HG03439 (cell line): ENCODE measurements at regions not wholly inside any gene's neighbourhood (a gene's known extent, or its start where the extent isn't known, plus 50 kb on each side); places are given as distances from the start of the nearest gene placed in this dataset.
"Not testable (repeated sequence)": the region's sequence is repeated elsewhere in the genome, so short reads cannot be mapped to it uniquely, and the experiment has no call there.

ENCODE experiments used
- ATAC-seq: cut with Tn5 transposase; IDR thresholded peaks from one replicate; pipeline ENCODE4 v1.9.1; 2021; ENCODE audit warnings: mild to moderate bottlenecking, moderate library complexity; ENCODE audit not compliant: unreplicated experiment

DNA sequence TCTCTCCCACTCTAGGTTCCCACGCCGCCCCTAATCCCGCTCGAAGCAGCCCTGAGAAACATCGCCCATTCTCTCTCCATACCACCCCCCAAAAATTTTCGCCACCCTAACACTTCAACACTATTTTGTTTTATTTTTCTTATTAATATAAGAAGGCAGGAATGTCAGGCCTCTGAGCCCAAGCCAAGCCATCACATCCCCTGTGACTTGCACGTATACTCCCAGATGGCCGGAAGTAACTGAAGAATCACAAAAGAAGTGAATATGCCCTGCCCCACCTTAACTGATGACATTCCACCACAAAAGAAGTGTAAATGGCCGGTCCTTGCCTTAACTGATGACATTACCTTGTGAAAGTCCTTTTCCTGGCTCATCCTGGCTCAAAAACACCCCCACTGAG lies 127.2 kb upstream of the ADCY2 start:
- ATAC-seq = not testable (repeated sequence)

DNA sequence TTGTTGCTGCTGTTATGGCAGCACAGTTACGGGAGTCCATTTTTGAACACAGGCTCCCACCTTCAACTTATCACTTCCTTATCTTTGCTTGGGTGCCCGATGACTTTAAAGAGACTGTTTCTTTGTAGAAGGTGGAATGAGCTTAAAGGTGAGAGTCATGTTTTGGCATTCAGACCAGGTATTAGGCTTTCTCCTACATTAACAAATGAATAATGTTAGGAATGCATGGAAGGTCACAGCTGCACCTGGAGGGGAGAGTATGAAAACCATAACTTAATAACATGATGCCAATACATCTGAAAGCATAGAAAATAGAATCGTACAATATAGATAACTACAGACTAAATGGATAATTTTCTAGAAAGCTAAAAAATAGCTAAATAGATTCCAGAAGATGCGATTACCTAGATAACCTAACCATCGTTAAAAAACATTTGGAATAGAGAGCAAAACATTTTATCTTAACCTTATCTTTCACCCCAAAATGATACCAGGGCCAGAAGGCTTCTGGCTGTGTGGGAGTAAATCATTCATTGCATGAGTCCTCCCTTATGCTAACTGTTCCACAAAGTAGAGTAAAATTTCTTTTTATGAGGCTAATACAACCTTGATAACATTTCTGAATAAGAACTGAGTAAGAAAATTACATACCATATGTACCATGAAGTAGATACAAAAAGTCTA lies 126.2 kb upstream of the ADCY2 start:
- ATAC-seq = no peak

DNA sequence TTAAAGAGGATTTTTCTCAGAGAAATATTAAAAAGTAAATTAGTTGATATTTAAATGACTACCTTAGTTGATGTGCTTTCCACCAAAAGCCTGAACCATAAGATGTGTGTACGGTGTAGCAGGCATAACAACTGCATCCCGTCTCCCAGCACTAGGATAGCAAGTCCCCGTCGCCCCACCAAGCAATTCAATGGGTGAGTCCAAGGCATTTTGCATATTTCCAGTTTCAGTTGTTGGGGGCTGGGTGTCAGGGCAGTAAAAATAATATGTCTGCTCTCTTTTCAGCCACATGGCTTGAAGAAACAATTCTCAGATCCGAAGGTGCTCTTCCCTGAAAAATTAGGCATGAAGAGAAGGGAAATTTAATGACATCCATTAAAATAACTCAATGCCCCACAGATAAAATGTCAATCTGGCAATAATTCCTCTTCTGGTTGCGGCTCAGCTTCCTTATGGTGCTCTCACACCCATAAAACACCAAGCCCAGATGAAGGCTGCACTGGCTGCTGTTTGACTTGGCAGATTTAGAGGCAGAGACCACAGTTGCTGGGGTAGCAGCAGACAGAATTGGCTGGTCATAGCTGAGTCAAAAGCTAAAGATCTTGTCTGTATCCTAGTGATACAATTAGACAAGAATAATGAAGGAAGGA lies 124.4 kb upstream of the ADCY2 start:
- ATAC-seq = no peak

DNA sequence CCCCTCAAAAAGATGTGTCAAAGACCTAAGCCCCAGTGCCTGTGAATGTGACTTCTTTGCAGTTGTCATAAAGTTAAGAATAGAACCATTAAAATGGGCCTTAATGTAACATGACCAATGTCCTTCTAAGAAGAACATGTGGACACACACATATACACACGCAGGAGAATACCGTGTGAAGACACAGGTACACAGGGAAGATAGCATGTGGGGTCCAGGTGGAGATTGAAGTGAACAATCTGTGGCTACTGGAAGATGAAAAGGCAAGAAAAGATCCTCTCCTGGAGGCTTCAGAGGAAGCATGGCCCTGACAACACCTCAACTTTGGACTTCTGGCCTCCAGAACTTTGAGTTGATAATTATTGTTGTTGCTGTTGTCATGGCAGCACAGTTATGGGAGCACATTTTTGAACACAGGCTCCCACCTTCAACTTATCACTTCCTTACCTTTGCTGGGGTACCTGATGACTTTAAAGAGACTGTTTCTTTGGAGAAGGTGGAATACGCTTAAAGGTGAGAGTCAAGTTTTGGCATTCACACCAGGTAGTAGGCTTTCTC lies 123.5 kb upstream of the ADCY2 start:
- no peak for ATAC-seq

DNA sequence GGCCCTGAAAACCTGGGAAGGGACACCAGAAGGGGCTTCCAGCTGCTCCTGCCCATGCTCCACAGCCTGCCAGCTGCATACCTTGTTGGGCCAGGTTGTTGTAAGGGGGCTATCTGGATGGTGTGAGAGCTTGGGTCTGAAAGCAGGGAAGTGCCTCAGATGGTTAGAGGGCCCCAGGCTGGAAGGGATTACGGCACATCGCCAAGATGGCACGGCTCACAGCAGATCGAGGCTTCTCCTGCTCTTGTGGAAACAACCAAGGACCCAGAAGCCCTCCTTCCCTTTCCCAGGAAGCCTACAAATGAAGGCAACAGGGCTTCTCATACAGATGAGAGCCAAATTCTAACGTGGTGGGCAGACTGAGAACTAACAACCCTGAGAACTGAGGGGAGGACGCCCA lies 121.7 kb upstream of the ADCY2 start:
- ATAC-seq = no peak

DNA sequence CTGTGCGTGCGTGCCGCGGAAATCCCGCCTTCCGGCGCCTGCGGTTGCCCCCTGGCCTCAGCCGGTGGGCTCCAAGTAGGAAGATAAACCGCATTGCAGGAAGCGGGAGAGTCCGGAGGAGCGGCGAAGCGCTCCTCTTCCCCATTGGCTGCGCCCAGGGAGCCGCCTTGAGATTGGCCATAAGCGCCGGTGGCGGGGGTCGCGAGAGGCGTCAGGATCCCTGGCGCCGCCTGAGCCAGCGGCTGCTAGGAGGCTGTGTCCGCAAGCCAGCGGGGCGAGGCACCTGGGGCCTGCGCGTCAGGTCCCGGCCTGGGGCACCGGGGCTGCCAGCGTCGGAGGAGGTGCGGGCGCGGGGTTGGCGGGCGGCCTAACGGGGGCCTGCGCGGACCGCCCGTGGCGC lies 106.3 kb upstream of the ADCY2 start:
- not testable (repeated sequence) for ATAC-seq

DNA sequence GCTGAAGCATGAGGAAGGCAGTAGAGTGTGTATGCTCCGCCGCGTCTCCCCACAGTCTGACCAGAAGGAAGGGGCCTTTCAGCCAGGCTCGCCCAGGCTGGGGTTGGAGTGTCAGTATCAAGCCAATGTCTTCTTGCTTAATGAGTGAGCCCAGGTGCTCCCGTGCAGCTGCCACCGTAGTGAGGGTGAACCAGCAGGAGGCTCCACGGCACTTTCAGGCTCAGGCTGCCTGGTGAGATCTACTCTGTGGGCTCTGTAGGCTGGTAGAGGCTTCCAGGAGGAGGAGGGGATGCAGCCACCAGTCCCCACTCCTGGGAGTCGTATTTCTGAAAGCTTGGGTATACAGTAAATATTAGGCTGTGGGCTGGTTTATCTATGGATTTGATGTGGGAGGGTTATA lies 98.1 kb upstream of the ADCY2 start:
- not testable (repeated sequence) for ATAC-seq

DNA sequence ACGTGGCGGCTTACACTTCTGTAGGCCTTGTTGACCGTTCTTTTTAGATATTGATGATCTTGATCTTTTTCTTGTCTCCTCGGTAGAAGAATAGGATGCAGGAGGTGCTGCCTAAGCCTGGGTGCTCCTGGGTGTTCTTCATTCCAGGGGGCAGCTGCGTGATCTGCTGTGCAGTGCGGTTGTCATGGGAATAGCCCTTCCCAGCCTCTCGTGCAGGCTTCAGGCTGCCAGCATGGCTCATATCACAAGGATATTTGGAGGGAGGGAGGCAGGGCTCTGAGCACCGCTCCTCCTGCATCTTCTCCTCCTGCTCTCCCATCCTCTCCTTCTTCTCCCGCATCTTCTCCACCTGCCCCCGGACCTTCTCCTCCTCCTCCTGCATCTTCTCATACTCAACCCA lies 96.2 kb upstream of the ADCY2 start:
- not testable (repeated sequence) for ATAC-seq

DNA sequence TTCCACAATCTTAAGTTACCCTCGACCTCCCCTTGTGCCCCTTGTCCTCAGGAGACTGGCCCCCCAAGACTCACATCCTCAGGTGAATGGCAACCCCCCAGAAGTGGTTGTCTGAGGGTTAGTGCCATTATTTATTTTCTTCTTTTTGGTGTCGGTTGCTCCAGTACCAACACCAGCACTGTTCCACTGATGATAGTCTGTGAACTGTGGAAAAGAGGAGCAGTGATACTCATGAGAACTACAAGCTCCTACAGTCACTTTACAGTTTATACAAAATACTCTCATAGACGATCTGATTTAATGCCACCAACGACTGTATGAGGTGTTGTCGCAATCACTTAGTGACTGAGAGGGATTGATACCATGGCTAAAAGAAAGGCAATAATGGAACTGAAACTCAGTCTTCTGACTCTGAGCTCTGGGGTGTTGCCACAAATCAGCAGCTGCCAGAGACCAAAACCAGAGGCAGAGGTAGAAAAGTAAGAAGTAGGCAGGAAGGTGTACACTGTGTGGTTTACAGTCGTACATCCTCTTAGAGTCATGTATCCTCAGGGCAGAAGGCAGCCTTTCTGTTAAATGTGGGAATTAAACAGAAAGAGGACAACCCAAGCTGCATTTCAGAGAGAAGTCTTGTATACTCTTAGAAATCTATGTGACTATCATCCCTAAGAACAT lies 90.8 kb upstream of the ADCY2 start:
- not testable (repeated sequence) for ATAC-seq

DNA sequence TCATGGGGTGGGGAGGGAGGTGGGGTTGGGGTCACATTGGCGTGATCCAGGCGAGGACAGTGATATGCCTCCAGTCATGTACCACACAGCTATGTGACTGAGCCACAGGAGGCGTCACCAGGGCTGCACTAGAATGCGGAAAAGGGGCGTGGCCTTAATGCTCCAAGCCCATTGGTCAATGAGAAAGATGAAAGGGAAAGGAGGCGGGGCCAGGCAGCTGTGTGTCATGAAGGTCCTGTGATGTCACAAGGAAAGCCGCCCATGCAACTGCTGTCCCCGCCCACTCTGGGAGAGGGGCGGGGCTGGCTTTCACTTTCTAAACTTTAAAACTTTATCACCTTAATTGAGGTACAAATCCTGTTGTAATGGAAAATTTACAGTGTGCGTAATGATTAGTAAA lies 89.4 kb upstream of the ADCY2 start:
- not testable (repeated sequence) for ATAC-seq

DNA sequence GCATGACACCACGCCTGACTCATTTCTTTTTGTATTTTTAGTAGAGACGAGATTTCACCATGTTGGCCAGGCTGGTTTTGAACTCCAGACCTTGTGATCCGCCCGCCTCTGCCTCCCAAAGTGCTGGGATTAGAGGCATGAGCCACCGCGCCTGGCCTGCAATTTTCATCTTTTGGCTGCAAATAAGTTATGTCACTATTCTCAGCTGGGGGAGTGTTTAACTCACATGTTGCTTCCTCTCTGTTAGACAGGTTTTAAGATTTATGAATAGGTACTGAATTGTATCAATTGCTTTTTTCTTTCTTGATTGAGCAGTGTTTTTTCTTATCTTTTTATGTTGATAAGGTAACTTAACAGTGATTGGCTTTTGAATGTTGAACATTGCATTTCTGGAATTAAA lies 88.2 kb upstream of the ADCY2 start:
- not testable (repeated sequence) for ATAC-seq

DNA sequence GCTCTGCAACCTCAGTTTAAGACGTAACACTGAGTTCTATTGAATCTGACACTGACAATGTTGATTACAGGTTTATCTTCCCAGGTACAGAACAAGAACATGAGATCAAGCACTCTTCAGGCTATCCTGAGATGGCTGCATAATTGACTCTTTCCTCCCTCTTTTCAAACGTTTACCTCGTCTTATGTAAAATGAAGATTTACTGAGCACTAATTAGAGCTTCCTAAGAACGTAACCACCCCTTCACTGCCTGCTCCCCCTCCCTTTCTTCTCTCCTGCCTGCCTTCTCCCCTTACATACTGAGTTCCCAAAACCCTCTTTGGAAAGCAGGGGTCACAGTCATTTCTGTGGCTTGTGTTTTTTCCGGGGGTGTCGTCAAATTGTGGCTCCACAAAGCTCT lies 86.2 kb upstream of the ADCY2 start:
- ATAC-seq = not testable (repeated sequence)

DNA sequence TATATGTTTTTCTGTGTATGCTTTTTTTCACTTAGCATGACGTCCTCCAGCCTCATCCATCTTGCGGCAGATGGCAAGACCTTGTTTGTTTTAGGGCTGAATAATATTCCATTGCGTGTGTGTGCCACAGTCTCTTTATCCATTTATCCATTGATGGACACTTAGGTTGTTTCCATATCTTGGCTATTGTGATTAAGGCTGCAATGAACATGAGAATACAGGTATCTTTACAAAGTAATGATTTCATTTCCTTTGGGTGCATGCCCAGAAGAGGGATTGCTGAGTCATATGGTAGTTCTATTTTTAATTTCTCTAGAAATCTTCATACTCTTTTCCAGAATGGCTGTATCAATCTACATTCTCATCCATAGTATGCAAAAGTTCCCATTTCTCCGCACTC lies 85.3 kb upstream of the ADCY2 start:
- not testable (repeated sequence) for ATAC-seq

DNA sequence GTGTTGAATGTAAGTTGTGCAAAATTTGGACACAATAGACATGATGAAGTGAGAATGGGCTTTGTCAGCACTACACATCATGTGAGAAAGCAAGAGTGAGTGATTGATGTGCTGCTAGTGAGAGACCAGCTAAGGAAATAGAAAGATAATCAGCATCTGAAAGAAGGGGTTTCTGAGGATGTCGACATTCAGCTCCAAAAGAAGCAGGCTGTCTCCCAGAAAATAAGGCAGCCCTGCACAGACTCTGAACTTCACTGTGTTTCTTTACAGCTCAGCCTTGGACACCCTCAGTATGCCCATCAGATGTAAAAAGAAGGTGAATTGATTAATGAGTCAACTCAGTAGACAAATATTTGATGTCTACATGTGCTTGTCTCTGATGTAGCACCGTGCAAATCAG lies 80.8 kb upstream of the ADCY2 start:
- ATAC-seq = no peak

DNA sequence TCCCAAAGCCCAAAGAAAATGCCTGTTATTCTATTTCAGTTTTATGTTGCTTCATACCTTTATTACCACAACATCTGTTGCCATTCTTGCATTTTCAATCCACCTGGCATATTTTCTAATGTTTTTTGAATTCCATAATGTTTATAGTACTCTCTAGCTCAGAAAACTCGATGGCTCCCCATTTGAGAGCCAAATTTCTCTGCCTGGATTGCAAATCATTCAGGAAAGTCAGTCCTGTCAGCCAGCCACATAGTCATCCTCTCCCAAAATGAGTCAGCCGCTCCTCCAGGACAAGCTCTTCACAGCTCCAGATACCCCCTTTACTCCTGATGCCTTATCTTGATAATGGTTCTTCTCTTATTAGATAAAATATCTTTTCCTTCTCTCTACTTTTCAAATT lies 78.2 kb upstream of the ADCY2 start:
- no peak for ATAC-seq

DNA sequence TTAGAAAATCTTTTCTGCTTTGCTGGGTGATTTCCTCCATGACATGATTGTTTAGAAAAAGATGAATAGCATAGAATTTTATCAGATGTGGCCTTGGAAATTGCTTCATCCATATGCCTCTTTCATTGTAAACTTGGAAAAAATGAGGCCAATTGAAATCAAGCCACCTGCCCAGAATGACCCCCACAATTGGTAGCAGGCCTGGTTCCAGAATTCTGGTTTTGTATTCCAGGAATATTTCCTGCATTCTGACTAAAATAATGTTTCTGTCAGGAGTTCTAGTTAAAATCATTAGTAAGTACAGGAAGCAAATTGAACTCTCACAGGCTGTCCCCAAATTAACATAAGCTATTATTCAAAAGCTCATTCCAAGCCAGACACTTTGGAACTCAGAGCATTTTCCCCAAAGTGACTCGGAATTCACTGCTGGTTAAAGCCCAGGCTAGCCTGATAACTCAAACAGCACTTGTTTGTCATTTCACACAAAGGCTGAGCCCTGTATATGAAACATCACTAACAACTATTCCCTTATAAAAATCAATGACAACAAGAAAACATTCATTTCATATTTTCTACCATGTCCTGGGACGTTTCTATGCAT lies 75.1 kb upstream of the ADCY2 start:
- ATAC-seq = no peak

DNA sequence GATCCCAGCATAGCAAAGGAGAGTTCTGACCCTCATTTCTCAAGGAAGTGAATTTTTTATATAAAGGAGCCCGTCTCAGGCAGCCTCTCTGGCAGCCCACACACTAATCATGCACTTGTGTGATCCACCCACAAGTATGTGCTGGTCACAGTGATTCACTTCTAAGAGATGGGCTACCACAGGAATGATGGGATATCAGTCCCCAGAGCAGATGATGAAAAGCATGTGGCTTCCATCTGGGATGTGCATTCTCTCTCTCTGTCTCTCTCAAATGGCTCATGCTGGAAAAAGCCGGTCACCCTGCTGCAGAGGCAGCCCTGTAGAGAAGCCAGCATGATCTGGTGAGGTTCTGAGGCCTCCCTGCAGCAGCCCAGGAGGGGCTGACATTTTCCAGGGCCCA lies 74.2 kb upstream of the ADCY2 start:
- no peak for ATAC-seq

DNA sequence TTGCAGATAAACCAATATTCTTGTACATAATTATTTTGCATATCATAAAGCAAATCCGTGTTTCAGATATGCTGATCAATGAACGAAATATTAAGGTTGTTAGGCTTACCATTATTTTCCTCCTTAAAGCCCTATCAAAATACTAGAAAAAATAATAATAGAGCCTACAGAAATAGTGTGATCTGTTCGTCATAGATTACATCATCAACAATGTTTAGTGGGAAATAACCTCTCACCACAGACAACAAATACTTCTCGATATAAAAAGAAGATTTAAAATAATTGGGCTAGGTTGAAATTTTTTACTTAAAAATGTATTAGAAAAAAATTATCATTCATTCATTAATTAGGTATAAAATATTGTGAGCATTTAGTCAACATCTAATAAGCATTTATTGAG lies 71.0 kb upstream of the ADCY2 start:
- ATAC-seq = no peak

DNA sequence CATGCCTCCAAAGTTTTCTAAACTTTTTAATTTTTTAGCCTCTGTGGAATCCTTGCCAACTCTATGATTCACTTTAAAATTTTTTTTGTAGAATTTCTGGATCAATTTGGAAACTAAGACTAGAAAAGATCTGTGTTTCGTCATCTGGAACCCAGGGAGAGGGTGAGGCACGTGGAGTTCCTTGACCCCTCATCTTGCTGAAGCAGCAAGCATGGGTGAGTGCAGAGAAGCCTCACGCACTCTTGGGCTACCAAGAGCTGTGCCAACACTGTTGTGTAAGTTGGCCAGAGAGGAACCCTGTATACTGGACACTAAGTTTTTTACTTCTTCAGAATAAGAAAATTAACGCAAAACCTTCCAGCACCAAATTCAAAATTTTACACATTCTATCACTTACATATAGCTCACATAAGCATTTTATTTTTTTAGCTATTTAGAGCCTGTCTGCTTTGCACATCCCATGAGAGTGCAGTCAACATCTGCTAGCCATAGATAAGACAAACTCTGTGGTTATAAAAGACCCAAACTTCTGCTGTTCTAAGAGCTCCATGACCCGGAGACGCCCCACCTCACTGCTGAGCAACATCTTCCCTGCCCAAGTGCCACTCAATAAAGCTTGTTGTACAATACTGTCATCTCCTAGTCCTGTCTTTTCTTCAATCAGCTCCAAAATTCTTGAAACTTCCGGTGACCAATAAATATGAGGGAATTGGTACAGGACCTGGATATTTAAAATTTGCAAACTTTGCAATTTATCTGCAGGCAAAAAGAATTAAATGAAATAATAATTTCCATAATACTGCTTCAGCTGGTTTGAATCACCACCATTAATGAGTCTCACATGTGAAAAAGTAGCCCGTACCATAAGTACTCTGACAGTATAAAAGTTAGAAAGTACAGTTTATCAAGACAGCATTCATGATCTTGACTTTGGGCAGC lies 69.7 kb upstream of the ADCY2 start:
- no peak for ATAC-seq

DNA sequence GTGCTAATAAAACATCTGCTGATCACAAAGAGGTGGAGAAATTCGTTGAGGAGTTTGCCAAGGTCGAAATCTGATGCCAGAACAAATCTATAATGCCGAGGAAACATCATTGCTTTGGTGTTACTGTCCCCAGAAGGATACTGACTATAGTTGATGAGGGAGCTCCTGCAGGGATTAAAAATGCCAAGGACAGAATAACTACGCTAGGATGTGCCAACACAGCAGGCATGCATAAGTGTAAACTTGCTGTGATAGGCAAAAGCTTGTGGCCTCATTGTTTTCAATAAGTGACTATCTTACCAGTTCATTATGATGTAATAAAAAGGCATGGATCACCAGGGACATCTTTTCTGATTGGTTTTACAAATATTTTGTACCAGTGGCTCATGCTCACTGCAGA lies 66.8 kb upstream of the ADCY2 start:
- no peak for ATAC-seq
